HG03097 (cell line): ENCODE measurements at regions not wholly inside any gene's neighbourhood (a gene's known extent, or its start where the extent isn't known, plus 50 kb on each side); places are given as distances from the start of the nearest gene placed in this dataset.

Source experiments
- ATAC-seq: cut with Tn5 transposase; IDR thresholded peaks from one replicate; pipeline ENCODE4 v1.9.1; 2021; ENCODE audit not compliant: unreplicated experiment, low FRiP score

DNA sequence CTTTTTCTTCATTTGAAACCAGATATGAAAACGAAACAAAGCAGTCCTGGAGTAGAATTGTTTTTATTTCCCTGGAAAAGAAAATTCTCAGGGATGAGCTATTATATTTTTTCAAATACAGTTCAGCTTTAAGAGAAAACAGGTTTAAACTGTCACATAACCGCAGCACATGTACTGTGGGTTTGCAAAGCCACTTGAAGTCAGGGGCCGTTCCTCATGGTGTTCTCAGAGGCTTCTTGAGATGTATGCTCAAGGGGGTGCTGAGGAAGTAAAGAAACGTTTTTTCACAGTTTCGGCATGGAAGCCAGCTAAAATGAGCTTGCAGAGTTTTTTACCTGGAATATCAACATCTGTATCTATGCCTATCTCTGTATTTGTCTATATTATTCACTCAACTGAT is 225.3 kb downstream of the MC4R start:
- peak; percentile 56 for ATAC-seq

GRCh38 chr18:60146220-60146960 is 226.2 kb downstream of the MC4R start:
- peak; percentile 89 for ATAC-seq

DNA sequence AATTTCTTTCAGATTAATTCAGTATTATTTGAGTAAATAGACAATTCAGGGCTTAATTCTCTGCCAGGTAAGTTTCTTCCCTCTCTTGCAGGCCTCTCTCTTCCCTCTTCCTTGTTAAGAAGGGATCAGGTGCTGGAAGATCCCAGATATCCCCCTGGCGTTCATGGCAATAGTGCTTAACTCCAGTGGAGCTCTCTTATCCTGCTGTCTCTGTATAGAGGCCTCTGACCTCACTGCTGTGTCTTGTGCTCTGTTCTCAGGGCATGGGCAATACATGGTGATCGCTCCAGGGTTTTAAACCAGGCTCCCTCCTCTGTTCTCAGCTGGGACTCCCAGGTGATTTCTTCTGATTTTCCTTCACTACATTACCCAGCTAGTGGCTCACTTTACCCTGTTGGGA is 226.8 kb downstream of the MC4R start:
- no peak for ATAC-seq

DNA sequence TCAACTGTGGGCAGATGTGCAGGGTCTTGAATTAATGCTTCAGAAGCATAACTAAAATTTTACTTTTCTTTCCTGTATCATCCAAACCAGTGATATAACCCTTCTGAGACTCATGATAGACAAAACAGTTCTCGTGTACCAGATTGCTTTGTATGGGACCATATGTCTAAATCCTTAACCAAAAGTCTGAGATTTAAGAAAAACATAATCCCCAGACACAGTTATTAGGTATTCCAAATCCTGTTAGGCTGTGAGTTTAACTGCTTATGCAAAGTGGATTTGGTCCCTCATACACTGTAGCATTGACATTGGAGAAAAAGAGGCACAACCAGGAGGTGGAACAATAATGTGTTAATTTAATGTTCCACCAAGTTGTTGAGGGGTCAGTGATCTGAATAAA is 235.0 kb downstream of the PMAIP1 start:
- ATAC-seq: no peak

DNA sequence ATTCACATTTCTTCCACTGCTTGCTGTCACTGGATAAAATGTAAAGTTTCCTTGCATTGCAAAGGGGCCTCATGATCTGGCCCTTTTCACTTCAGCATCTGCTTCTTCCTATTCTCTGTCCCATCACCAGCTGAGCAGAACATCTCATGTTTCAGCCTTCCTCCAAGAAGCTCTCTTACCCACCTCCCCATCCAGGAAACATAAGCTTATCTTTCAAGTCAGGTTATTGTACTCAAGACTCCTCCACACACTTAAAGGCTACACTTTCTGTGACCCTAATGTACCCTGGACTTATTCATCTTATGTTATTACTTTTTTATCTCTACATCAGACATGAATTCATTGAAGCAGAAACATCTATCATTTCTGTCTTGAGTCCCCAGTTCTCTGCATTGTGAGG is 230.5 kb downstream of the PMAIP1 start:
- ATAC-seq: no peak

GRCh38 chr18:60123031-60123430 is 223.2 kb downstream of the PMAIP1 start:
- no peak for ATAC-seq

DNA sequence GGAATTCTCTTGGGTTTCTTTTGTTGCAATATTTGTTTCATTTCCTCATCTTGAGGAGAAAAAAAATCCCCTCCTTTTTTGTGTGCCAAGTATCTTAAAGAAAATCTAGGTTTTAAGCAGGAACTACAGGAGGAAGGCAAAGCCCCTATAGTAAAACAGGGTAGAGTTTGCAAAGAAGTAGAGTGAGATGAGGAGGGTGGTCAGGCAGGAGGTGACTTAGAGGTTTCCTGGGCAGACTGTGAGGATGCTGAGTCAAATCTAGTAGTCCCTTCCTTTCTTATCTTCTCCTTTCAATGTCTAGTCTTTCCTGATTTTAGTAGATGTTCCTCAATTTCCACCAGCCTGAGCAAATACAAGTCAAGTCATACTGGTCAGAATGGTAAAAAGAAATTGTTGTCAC is 222.5 kb downstream of the PMAIP1 start:
- ATAC-seq: no peak

DNA sequence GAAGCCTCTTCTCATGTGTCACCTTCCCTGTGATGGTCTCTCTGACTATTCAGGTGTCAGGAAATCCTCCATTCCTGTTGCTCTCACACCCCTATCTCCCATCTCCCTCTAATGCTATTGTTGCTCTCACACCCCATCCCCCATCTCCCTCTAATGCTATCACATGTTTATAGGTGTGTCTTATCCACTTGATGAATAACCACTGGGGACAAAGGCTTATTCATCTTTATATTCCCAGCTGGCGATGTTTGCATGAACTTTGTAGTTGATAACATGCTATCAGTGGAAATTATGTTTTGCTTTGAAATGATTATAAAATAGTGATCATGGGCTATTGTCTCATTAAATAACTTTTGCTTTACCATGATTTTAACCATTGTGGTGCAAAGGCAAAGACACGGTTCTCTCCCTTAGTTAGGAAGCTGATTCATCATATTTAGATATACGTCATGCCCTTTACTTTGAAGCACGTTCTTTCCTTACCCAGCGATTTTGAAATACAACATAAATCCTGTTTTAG is 220.5 kb downstream of the PMAIP1 start:
- ATAC-seq: no peak

GRCh38 chr18:60117321-60117720 is 217.5 kb downstream of the PMAIP1 start:
- ATAC-seq: no peak

DNA sequence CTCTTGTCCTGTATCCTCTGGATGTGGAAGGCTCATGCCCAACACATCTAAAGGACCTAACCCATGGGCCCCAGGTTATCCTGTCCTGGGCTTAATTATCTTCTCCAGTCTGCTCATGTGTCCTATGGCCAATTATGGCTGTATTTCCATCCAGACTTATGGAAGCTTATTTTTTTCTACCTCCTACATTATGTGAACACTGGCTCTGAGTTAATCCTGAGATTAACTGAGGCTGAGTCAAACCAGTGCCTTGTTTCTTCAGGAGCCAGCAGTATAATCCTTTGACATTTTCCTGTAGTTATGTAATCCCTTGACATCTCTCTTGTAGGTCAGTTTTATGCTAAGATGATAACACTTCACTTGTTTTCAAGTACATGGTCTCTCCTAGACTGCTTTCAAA is 213.6 kb downstream of the PMAIP1 start:
- no peak for ATAC-seq

DNA sequence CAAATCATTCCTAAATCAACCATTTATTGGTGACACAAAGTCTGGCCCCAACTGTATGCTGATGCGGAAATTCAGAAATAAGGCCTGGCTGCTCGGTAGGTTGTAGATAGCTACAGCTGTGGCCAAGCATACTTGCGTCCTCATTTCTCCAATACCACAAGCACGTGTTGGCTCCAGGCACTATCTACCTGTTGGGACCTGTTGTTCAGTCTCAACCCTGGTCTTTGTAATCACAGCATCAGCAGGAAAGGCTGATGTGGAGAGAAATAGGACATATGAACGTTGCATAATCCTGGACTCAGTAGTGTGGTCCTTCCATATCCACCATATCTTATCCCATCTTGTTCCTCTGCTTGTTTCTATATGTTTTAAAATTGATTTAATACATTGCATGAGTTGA is 212.6 kb downstream of the PMAIP1 start:
- no peak for ATAC-seq

- no peak for ATAC-seq
Measured at GRCh38 chr18:60111525-60111924, 211.7 kb downstream of the PMAIP1 start.

- ATAC-seq: no peak
Measured at GRCh38 chr18:60110836-60111235, 211.0 kb downstream of the PMAIP1 start.

GRCh38 chr18:60100778-60101177 is 201.0 kb downstream of the PMAIP1 start:
- ATAC-seq: no peak

DNA sequence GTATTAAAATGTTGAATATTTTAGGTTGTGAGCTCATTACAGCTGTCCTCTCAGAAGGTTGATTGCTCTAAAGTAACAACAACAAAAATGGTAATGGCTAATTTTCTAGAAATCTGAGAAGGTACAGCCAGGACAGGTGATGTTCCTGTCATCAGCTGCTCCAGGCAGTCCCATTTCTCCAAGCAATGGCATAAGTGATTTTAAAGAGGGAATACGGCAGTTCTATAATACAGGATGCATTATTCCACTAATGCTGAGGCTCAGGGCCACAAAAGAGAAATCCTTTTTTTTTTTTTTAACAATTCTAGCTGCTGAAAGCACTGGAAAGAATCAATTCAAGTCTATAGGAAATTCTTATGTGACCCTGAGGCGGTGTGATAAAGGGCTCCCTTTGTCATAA is 199.9 kb downstream of the PMAIP1 start:
- ATAC-seq: no peak

DNA sequence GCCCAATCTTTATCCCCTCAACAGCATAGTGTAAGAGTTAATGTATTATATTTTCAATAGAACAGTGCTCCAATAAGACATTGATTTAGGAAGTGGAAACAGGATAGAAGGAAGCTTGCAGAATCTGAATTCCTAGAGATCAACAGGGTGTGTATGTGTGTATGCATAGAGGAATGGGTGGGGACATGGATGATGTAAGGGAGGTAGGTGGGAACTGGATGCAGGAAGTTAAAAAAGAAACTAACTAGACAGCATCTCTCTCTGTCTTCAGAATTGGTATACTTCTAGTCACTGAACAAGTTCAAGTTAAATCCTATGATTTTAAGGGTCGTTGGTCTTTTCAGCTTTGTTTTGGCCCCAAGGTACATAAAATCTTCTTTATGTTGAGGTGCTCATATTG is 196.6 kb downstream of the PMAIP1 start:
- ATAC-seq: no peak

DNA sequence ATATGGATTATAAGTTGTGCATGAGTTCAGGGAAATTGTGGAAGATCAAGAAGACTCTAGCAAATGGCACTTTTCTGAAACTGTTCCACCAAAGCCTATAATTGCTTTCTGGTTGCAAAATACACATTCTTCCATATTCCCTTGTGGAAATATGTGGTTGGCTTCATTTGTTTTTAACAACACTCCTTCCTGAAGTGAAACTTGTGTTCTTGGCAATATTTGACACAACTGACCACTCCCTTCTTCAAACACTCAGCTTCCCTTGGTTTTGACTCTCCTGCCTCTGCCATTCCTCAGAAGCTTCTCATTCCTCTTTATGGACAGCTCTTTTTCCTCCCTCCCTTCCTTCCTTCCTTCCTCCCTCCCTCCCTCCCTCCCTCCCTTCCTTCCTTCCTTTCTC is 192.3 kb downstream of the PMAIP1 start:
- no peak for ATAC-seq

DNA sequence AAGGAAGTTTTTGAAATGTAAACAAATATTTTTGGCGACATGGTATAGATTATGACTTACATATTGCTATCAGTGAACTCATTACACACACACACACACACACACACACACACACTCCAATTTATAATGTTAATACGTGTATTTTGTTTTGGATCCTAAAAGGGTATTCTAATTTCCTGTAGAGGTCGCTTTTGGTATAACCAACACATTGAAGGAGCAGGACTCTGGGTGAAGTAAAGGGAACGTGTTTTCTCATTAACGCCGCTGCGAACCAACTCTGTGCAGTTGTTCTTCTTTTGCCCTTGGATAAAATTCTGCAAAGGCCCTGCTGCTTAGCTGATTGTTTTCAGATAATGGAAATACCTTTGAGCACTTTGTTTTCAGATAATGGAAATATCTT is 190.4 kb downstream of the PMAIP1 start:
- no peak for ATAC-seq

DNA sequence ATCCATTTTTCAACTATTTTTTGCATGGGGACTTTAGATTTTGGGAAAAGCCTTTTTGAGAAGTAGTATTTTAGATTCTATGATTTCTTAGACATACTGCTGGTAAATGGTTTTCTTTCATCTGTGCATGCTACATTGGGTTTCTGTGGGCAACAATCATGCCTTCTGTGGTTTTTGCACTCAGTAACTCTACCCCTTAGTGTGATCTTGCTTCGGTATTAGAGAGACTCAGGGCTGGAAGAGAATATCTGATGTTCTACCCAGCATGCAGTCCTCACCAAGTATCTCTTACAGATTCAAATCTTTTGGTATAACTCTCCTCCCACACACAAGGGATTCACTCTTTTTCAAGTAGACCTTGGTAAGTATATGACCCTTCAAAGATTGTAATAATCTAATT is 183.0 kb downstream of the PMAIP1 start:
- ATAC-seq: peak; percentile 68

DNA sequence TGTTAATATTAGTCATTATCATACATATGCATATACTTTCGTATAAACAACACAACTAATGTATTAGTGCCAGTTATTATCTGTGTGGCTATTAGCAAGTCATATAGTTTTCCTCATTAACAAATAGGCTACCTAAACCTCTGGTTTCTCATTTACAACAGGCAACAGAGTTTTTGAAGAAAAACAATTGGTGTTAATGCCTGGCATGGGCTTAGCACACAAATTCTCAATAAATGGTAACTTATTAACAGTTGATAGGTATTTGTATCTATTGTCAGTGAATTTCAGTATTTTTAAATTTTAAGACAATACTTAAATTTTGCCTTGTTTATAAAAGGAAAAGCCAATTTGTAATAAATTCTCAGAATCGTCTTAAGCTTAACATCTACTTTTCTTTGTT is 182.5 kb downstream of the PMAIP1 start:
- no peak for ATAC-seq

DNA sequence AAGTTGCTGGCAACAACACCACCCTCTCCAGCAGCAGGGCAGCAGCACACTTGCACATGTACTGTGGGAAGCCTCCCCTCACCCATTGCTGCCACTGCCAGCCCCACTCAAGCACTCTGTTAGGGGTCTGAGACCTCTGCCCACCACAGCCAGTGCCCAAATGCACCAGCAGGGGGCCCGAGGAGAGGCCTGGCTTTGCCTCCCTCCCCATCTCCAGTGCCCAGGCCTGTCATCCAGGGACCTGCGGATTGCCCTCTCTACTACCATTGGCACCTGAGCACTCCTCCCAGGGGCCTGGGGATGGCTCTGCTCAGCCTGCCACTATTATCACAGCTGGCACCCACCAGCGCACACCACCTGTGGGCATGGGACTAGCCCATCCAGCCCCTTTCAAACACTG is 175.7 kb downstream of the PMAIP1 start:
- ATAC-seq: no peak

DNA sequence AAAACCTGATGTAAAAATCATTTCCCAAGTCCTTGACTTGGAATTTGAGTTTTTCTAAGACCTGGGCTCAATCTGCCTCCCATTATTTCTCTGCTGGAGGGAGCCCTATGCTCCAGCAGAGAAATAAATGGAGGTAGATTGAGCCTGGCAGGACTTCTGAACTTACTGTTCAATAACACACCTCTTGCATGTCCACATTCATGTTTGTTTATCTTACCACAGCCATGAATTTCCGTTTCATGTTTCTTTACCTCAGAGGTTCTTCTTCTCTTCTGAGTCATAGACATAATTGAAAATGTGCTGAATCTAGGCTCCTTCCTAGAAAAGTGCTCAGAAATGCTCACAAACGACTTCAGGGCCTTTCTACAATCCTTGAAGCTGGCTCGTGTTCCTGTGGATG is 170.8 kb downstream of the PMAIP1 start:
- ATAC-seq: no peak

GRCh38 chr18:60069145-60069544 is 169.3 kb downstream of the PMAIP1 start:
- no peak for ATAC-seq
